Fibroblast of gingiva (primary cell): ENCODE measurements at regions not wholly inside any gene's neighbourhood (a gene's known extent, or its start where the extent isn't known, plus 50 kb on each side); places are given as distances from the start of the nearest gene placed in this dataset.

Source experiments
- DNase-seq: peaks from one replicate; pipeline ENCODE4 v3.0.0-alpha.2; 2011; ENCODE audit warnings: low read depth

GRCh38 chr1:22350171-22350923 is 101.3 kb upstream of the ZBTB40 start:
- DNase-seq, result no peak

GRCh38 chr1:22350924-22351767 is 100.5 kb upstream of the ZBTB40 start:
- DNase-seq, result no peak

GRCh38 chr1:22351768-22352080 is 99.9 kb upstream of the ZBTB40 start:
- DNase-seq, result no peak

- DNase-seq, result no peak
Observed at GRCh38 chr1:22352355-22352754, 99.3 kb upstream of the ZBTB40 start.

GRCh38 chr1:22352896-22353295 is 98.8 kb upstream of the ZBTB40 start:
- DNase-seq, result no peak

GRCh38 chr1:22359427-22359826 is 92.2 kb upstream of the ZBTB40 start:
- no peak for DNase-seq

GRCh38 chr1:22362626-22363402 is 88.8 kb upstream of the ZBTB40 start:
- no peak for DNase-seq

- DNase-seq, result no peak
Observed at GRCh38 chr1:22363403-22364325, 88.0 kb upstream of the ZBTB40 start.

GRCh38 chr1:22364326-22364650 is 87.4 kb upstream of the ZBTB40 start:
- no peak for DNase-seq

- DNase-seq, result no peak
Observed at GRCh38 chr1:22364764-22365163, 86.9 kb upstream of the ZBTB40 start.

GRCh38 chr1:22365331-22366295 is 86.0 kb upstream of the ZBTB40 start:
- DNase-seq, result no peak

GRCh38 chr1:22366346-22366745 is 85.3 kb upstream of the ZBTB40 start:
- DNase-seq, result no peak

- no peak for DNase-seq
Observed at GRCh38 chr1:22368125-22368524, 83.5 kb upstream of the ZBTB40 start.

GRCh38 chr1:22369294-22370189 is 82.1 kb upstream of the ZBTB40 start:
- no peak for DNase-seq

GRCh38 chr1:22370190-22370498 is 81.5 kb upstream of the ZBTB40 start:
- DNase-seq, result no peak

GRCh38 chr1:22371408-22371807 is 80.2 kb upstream of the ZBTB40 start:
- DNase-seq, result no peak

GRCh38 chr1:22373252-22373651 is 78.4 kb upstream of the ZBTB40 start:
- DNase-seq, result no peak

GRCh38 chr1:22374001-22374400 is 77.7 kb upstream of the ZBTB40 start:
- no peak for DNase-seq

GRCh38 chr1:22375601-22376000 is 76.0 kb upstream of the ZBTB40 start:
- DNase-seq, result no peak

- DNase-seq, result no peak
Observed at GRCh38 chr1:22376001-22376400, 75.7 kb upstream of the ZBTB40 start.
